HG03457 (cell line): ENCODE measurements at regions not wholly inside any gene's neighbourhood (a gene's known extent, or its start where the extent isn't known, plus 50 kb on each side); places are given as distances from the start of the nearest gene placed in this dataset.
"Not testable (repeated sequence)": the region's sequence is repeated elsewhere in the genome, so short reads cannot be mapped to it uniquely, and the experiment has no call there.

Source experiments
- ATAC-seq: cut with Tn5 transposase; IDR thresholded peaks from one replicate; pipeline ENCODE4 v1.9.1; 2021; ENCODE audit warnings: moderate number of reproducible peaks; ENCODE audit not compliant: unreplicated experiment

DNA sequence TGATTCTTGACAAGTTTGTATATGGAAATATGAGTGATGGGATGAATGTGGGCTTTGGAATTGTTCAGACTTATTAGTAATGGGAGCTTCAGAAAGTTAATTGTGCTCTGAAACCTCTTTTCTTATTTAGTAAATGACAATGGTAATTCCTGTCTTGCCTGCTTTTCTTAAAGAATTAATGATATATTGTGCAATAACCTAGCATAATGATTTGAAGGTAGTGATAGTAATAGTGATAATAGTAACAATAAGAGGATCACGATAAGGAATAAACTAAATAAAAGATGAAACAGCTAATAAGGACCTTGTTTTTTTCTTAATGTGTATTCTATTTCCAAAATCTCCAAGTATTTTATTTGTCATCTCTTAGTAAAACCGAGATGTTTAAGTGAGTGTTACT, 245.0 kb upstream of the CPHXL start:
- no peak for ATAC-seq

DNA sequence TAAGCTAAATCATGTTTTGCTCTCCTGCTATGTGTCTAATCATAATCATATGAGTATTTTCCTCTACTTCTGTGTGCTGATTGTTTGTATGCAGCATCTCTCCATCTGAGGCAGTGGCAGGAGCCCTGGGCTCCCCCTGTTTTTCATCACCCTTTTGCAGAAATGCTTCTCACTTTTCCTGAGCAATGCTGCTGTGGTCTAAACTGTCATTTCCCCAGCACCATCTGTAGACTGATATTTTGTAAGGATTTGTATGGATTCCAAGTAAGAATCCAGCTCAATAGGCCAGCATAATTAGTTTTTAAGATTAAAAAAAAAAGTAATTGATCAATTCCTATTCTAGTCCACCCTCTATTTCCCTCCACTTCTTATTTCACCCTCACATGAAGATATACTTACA, 257.0 kb upstream of the CPHXL start:
- ATAC-seq = no peak

DNA sequence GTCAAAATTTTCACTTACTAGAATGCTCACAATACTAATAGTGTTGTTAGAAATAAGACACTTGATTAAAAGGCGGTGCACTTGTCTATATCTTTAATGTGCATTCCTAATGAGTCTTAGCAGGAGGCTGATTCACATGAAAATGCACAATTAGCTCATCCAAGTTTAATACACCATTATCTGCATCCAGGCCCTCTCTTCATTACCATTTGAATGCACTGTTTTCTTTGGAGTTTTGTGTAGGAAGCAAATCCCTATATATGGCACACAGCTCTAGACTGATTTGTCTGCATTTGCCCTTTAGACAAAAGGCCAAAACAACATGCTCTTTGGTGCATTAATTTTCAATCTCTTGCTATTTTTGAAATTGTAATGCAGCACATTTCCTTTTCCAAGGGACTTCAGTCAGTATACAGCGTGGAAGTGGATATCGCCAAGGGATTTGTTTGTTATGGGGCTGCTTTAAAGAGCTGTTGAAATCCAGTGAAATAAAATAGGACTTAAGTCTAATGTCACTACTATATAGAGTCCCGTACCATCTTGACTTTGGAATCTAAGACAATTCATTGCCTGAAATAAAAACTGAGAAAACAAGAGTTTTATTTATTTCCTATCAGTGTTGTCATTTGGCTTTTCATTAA, 257.6 kb upstream of the CPHXL start:
- no peak for ATAC-seq

DNA sequence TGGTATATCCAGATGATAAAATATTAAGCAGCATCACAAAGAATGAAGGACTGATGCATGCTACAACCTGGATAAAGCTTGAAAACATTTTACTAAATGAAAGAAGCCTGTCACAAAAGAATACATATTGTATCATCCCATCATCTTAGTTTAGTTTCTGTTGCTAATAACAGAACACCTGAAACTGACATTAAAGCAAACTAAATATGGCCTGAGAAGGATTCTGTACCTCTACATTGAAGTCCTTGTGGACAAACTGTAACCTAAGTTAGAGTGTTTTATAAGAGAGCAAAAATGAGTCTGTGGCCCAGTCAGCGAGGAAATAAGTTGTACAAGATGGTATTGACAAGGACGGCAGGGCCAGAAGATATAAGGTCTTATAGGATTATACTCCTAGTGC, 261.0 kb upstream of the CPHXL start:
- ATAC-seq = no peak

DNA sequence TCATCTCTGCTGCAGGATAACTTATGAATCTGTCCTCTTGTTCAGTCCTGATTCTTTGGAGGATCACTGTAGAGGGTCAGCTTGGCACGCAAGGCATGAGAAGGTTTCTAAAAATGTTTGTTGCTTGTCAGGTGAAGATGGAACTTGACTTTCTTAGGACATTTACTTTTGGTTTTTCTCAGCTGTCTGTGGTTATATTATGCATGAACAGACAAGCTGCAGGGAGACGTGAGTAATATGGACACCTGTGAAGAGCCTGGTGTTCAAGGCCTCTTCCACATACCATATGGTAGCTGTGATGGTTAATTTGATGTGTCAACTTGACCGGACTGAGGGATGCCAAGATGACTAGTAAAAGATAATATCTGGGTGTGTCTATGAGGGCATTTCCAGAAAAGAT, 270.2 kb upstream of the CPHXL start:
- no peak for ATAC-seq

DNA sequence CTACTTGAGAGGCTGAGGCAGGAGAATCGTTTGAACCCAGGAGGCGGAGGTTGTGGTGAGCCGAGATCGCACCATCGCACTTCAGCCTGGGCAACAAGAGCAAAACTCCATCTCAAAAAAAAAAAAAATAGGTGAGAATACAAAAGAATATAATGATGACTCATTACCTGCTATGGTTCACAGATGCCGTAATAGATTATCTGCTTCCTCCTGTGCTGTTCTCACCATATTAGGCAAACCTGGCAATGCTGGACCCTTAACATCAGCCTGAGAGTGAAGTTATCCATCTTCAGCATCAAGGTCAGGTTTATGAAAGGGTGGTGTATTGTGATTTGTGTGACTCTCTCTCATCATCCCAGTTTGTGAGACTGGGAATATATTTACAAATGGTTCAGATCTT, 271.3 kb upstream of the CPHXL start:
- ATAC-seq = no peak

DNA sequence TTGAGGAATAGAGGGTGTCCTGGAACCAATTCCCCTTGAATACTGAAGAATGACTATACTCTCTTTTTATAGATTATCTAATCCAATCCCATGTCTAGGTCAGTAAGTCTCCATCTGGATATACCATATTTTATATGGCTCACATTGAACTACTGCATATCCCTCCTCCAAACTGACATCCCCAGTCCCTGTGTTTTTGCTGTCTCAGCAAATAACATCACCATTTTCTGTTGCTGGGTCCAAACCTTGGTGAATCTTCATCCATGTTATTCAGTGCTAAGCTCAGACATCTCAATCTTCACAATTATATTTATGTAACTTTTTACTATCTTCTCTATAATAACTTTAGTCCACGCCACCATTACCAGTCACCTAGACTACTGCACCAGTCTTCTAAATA, 269.6 kb upstream of the CNTNAP4 start:
- ATAC-seq = no peak

DNA sequence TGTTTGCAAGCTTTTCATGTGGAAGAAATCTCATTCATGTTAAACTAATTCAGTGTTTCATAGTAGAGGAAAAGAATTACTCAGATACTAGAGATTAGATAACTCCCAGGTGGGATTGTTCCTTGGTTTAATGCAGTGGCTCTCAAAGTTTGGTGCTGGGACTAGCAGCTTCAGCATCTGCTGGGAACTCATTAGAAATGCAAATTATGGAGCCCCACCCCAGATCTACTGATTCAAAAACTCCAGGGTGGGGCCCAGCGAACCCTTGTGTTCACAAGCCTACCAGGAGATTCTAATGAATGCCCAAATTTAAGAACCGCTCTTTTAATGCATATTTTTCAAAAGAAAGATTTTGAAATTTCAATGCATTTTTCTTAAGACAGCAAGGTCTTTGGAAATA, 253.4 kb upstream of the CNTNAP4 start:
- no peak for ATAC-seq

DNA sequence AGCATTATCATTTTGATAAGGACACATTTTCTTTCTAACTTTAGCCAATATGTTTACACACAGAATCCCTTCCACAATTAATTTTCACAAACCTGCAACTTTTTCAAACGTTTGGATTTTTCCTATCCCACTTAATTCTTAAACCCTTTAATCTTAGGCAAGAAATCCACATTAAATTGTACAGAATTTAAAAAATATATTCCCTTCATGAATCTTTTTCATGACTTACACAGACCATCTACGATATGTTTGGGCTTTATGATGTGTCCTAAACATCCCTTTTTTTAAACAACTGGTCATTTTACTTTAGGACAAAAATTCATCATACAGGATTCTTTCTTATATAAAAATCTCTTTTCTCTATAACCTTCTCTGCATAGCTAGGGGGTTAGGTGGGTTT, 241.5 kb upstream of the CNTNAP4 start:
- no peak for ATAC-seq

DNA sequence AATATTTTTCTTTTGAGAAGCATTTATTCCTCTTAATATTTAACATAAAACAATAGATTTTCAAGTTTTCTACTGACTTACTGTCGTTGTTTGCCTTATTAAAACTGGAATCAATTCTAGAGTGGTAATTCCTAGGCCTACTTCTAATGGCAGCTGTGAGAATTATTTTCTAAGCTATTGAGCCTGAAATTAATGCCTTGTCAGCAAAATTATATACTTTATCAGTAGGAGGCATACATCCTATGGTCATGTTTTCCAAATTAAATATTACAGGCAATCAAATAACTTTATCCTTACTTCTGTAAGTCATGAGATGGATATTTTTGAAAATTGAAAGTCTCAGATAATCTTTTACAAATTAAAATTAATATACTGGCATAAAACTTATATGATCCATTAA, 239.1 kb upstream of the CNTNAP4 start:
- no peak for ATAC-seq

DNA sequence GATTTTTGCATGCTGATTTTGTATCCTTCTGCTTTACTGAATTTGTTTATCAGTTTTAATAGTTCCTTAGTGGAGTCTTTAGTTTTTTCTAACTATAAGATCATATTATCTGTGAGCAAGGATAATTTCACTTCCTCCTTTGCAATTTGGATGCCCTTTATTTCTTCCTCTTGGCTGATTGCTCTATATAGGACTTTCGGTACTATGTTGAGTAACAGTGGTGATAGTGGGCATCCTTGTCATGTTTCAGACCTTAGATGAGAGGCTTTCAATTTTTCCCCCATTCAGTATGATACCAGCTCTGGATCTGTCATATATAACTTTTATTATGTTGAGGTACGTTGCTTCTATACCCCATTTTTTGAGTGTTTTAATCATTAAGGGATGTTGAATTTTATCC, 224.5 kb upstream of the CNTNAP4 start:
- ATAC-seq = no peak

DNA sequence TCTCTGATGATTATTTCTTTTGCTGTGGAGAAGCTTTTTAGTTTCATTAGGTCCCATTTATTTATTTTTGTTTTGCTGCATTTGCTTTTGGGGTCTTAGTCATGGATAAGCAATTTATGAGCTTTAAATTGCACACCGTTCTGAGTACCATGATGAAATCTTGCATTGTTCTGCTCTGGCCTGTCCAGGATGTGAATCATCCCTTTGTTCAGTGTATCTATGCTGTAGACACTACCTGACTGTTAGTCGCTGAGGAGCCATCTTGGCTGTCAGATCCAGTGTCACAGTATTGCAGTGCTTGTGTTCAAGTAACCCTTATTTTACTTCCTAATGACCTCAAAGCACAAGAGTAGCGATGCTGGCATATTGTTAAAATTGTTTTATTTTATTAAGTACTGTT, 218.0 kb upstream of the CNTNAP4 start:
- ATAC-seq = no peak

DNA sequence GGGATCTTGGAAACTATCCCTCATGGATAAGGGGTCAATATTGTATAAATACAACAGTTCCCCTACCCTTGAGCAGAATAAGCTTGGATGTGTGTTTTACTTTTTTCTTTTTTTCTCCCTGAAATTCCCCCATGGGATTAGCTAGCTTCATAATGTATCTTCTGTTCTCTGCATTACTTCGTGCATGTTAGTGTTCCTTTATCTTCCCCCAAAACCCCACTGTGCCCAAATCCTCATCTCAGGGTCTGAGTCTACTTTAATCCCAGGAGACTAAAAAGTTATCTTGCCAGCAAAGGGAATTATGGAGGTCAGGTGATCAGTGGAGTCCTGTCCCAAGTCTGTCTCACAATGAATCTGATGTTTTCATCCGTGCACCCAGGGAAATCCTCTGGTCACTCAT, 217.5 kb upstream of the CNTNAP4 start:
- ATAC-seq = no peak

DNA sequence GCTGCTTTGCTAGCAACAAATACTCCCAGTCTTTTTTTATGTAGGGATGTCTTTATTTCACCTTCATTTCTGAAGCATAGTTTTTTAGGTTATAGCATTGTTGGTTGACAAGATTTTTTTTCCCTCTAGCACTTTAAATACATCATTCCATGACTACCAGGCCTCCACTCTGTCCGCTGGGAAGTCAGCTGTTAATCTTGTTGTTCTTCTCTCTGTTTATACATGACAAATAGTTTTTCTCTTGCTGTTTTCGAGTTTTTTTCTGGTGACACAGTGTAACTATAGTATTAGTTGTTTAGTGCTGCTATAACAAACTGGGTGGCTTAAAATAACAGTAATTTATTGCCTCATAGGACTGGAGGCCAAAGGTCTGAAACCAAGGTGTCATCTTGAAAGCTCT, 205.5 kb upstream of the CNTNAP4 start:
- ATAC-seq = no peak

DNA sequence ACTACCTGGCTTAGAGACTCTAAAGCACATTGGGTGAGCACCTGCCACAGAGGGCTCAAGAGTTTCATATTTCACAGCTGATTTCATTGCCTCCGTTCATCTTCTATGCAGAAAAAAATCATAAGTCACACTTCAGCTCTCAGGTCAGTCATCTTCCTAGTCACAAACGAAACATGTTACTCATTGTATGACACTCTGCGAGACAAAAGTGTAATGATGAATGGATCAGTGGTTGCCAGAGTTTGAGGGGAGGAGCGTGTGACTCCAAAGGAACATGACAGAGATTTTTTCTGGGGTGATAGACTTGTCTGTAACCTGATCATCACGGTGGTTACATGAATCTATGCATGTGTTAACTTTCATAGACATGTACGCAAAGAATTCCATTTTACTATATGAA, 195.2 kb upstream of the CNTNAP4 start:
- no peak for ATAC-seq

DNA sequence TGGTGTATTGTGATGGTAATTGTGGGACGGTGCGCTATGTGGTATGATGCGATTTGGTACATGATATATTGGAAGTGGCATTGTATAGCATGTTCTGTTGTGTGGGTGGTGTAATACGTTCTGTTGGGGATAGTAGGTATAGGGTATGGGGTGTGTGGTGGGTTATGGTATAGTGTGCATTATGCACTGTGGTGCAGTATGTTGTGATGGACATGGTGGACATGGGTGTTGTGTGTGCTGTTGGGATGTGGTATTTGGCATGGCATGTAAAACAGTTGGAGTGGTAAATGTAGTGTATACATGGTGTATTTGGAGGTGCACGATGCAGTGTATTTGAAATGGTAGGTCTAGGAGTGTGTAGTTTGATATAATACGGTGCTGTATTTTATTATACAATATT, 170.6 kb upstream of the CNTNAP4 start:
- ATAC-seq = no peak

DNA sequence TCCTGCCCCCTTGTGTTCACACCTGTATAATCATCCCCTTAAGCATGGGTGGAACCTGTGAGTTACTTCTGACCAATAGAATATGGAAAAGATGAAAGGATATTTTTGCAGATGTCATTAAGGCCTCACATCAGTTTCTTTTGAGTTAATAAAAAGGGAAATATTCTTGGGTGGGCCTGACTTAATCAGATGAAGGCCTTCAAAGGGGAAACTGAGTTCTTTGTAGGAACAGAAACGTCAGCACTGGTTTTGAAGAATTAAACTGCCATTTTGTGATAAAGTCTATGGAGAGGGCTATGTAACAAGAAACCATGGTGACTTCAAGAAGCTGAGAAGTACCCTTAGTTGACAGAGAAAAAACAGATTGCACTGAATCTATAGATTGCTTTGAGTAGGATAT, 168.7 kb upstream of the CNTNAP4 start:
- ATAC-seq = no peak

DNA sequence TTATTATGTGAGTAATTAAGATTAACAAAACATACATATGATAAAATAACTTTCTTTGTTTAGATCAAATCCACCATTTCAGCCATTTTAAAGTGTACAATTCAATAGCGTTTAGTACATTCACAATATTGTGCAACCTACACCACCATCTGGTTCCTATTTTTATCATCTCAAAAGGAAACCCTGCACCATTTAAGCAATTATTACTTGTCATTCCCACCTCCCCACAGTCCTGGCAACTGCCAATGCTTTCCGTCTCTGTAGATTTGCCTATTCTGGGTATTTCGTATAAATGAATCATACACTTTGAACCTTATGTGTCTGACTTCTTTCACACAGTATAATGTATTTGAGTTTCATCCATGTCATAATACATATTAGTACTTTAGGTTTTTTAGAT, 162.5 kb upstream of the CNTNAP4 start:
- ATAC-seq = no peak

DNA sequence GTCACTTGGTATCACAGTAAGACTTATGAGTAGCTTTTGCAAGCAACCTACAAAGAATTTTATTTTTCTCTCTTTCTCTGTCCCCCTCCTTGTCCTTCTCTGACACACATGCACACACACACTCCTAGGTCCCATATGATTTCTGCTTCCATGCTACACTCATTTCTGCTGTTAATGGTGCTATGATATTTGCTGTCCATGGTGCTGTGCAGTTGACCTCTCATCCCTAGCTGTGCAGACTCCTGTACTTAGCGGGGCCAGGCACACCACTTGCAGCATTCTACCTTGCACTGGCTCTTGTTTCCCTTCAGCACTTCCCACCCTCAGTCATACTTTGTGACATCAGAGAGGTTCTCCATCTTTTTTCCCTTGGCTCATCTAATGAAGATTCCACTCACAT, 158.9 kb upstream of the CNTNAP4 start:
- ATAC-seq = no peak

DNA sequence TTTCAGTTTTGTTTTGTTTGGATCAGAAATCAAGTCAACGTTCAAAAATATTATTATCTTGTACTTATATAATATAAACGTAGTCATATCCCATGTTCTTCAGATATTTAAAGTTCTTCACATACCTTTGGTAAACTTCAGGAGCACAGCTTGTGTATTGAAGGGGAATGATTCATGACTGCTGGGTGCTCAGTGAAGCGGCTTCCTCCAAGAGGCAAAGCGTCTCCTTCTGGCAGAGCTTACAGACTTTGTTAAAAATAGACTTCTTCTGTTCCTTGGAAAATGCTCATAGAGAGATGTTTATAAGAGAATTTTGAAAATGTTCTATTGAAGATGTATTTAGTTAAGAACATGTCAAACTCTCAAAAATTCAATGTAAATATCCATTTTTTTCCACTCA, 155.6 kb upstream of the CNTNAP4 start:
- ATAC-seq = no peak

DNA sequence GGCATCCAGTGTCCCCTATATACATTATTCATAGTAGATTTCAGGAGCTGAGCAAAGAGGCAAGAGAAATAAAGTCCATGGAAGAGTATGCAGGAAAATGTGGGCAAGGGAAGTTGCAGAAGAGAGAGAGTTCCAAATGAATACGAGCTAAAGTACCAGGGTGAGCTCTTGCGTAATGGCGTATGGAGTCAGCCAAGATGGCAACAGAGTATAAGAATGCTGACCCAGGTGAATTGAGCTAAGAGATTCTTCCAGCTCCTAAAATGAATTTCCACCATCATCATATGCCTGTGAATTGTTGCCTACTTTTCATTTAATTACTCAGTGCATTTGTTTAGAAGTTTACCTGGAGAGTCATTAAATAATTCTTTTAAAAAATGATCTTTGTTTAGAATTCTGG, 153.2 kb upstream of the CNTNAP4 start:
- ATAC-seq = no peak

DNA sequence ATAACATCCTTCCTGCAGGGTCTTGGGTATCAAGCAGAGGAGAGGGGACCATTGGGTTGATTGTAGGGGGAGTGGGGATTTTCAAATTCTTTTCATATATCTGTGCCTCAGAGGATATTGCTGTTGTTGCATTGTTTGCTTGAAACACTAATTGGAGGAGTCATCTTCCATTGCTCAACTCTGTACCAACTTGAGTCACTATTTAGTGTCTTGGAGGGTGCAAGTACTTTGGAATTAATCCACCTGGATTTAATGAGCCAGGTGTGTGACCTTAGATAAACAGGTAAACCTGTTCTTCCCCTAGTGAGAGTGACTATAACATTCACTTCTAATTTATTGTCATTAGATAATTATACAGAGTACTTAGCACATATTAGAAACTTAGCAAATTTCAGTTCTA, 151.3 kb upstream of the CNTNAP4 start:
- ATAC-seq = no peak

DNA sequence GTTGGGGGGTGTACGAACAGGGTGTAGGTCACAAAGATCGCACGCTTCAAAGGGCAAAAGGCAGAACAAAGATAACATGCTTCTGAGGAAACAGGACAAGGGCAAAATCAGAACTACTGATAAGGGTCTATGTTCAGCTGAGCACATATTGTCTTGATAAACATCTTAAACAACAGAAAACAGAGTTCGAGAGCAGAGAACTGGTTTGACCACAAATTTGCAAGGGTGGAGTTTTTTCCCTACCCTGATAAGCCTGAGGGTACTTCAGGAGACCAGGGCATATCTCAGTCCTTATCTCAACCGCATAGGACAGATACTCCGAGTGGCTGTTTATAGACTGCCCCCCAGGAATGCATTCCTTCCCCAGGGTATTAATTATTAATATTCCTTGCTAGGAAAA, 139.1 kb upstream of the CNTNAP4 start:
- ATAC-seq = not testable (repeated sequence)

DNA sequence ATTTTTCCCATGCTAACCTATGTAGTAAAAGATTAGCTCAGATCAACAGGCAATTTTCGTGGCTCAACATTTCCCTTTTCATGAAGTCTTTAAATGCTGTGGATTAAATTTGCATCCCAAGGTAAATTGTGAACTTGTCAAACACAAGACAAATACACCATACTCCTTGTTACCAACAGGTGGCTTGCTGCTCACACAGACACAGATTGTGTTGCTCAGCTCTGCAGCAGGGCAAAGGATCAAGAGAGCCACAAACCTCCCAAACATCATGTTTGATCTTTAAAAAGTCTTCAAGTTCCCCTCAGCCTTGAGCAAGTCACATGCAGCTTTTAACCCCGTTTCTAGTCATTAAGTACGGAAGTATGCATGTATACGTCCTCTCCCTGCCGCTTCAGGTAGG, 119.6 kb upstream of the CNTNAP4 start:
- ATAC-seq = no peak
